SK-MEL-5 (cell line): ENCODE measurements at regions not wholly inside any gene's neighbourhood (a gene's known extent, or its start where the extent isn't known, plus 50 kb on each side); places are given as distances from the start of the nearest gene placed in this dataset.

Experiments
- DNase-seq: peaks from one replicate; pipeline ENCODE4 v3.0.0-alpha.2; 2016; ENCODE audit warnings: low read depth, low spot score
- in situ Hi-C: cut with HindIII; loops from 2 replicates; pipeline ENCODE4 v1.10.0; 2016; ENCODE audit warnings: low sequenced_read_pairs, high pct_unique_total_duplicates, low pct_unique_long_range_greater_than_20kb

DNA sequence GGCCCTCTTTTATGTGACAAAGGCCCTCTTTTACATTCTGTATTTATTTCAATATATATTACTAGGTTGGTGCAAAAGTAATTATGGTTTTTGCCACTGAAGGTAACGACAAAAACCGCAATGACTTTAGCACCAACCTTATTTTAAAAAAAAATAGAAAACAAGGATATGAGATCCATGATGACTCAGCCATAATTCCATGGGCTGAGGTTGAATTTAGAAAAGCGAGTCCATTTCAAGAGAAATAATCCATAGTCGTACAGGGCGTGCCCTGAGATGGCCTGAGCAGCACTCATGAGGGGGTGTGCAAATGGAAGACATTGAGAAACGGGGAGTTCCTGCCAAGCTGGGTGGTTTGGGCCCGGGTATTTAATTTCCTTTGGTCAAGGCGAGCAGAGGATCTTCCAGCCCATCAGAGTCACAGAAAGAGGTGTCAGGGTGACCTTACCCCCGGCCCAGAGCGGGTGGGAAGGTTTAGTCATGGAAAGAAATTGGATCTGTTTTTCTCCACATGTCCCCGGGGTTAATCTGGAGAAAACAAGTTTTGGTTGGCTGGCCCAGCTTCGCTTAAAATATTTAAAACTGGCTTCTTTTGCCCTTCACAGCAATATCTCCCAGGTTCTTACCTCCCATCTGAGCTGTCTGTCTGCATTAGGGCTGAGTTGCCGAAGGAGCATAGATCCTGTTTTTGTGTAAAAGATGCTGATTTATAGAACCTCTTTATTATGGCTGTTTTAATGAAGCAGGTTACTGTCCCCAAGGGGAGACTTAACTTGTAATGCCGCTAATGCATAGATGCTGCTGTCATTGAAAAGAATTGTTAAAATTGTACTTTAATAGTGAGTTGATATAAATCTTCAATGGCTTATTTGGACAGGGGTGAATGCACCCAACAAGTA is 255.6 kb downstream of the PREX1 start:
- in situ Hi-C loops = no loop called here
- no peak for DNase-seq

- DNase-seq = no peak
- in situ Hi-C loops = no loop called here
These were observed 258.1 kb downstream of the PREX1 start for GRCh38 chr20:48569679-48570078.

DNA sequence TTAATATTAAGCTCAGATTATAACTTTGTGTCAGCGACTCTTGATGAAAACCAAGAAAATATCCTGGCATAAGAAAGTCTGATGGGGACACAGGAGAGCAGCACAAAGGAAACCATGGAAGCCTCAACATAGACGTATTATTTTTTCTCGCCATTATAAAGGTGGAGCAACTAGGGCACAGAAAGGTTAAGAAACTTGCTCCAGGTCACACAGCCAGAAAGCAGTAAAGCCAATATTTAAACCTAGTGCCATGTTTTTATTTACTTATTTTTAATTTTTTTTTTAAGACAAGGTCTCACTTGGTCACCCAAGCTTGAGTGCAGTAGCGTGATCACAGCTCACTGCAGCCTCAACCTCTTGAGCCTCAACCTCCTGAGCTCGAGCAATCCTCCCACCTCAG is 259.3 kb downstream of the PREX1 start:
- in situ Hi-C loops = no loop called here
- DNase-seq = no peak

DNA sequence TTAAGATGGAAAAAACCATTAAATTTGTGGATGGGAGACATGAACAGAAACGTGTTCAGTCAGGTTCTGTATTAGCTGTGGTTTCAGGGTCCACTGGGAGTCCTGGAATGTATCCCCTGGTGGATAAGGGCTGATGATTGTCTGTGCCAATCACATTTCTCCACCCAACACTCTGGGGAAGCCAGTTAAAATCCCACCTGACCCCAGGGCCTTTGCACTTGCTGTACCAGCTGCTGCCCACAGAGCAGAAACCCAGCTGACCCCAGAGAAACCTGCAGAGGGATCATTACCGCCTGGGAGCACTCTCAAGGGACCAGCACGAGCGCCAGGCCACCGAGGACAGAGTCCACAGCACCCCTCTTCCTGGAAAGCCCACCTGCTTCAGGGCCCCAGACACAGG is 260.7 kb downstream of the PREX1 start:
- in situ Hi-C loops = no loop called here
- no peak for DNase-seq

DNA sequence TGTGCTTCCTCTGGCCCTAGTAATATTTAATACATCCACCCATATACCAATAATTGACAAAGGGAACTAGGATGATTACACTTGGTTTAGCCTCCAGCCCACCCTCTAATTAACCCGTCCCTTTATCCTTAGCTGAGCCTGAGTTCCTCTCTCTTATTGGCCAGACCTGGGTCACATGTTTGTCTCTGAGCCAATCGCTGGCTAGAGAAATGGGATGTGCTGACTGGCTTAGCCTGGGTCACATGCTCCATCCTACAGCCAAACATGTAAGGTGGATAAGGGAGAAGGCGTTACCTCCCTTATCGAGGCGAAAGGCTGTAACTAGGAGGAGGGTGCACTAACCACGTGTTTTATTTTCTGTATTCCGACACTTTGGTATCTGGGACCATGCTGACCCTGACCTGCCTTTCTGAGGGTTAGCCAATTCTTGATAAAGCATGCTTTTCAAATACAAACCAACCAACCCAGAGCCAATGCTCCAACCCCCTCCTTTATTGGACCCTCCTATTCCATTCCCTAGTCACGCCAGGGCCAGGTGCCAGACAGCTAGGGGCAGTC is 262.7 kb downstream of the PREX1 start:
- DNase-seq = peak; percentile 25
- in situ Hi-C loops = no loop called here

- in situ Hi-C loops = no loop called here
- DNase-seq = no peak
These were observed 264.5 kb downstream of the PREX1 start for GRCh38 chr20:48563191-48563870.

DNA sequence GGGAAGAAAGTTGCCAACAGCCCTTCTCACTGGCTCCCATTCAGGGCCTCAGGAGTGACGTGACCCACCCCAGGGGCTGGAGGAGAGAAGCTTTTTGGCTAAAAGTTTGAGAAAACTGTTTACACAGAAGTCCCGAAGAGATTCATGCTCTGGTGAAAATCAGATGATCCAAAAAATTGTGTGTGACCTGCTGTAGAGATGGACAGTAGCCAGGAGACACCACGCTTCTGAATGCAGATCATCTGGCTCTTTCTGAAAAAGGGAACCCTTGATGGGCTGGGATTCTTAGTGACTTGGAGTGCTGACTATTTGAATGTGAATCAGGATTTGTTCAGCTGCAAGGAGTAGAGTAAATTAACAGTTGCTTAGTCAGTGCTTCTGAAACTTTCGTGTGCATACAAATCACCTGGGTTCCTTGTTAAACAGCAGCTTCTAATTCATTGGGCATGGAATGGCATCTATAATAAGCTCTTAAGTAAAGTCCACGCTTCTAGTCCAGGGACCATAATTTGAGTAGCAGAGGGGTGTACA is 265.1 kb downstream of the PREX1 start:
- no peak for DNase-seq
- in situ Hi-C loops = no loop called here

- in situ Hi-C loops = no loop called here
- no peak for DNase-seq
These were observed 268.9 kb downstream of the PREX1 start for GRCh38 chr20:48558906-48559305.

- in situ Hi-C loops = no loop called here
- DNase-seq = no peak
These were observed 270.4 kb downstream of the PREX1 start for GRCh38 chr20:48557380-48557779.

- in situ Hi-C loops = no loop called here
These were observed 270.8 kb downstream of the PREX1 start for GRCh38 chr20:48556956-48557355.

DNA sequence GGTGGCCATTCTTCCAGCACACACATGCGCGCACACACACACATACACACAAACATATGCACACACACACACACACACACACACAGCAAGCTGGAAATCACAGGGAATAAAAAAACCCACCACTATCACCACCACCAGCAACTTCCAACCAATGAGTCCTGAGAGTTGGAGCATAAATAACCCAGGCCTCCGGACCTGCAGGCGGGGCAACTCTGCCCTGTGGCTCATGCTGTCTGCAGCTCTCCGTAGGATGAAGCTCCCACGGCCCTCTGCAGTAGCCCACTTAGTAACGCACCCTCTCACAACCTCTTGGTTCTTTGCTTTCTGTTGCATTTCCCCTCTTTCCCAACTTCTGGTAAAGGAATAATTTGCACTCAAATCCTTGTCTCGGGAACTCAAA is 275.2 kb downstream of the PREX1 start:
- no peak for DNase-seq

More at GRCh38 chr20:48556956-48557355, 270.8 kb downstream of the PREX1 start:
- no peak for DNase-seq

DNA sequence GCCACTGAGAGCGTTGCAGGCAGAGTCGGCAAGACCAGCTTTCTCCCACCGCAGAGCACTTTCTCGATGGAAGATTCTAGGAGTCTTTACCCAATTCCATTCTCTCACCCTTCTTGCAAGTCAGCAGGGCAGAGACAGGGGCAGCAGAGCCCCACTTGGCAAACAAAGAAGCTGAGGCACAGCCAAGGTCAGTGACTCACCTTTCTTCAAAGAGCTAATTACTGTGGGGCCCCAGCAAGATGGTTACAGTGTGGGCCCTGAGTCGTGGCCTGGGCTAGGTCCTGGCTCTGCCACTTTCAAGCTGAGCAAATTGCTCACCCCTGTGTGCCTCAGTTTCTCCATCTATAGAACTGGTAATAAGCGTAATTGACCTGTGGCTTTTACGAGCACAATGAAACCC is 277.0 kb downstream of the PREX1 start:
- in situ Hi-C loops = no loop called here
- DNase-seq = no peak

More for the DNA sequence above, 275.2 kb downstream of the PREX1 start:
- in situ Hi-C loops = no loop called here

DNA sequence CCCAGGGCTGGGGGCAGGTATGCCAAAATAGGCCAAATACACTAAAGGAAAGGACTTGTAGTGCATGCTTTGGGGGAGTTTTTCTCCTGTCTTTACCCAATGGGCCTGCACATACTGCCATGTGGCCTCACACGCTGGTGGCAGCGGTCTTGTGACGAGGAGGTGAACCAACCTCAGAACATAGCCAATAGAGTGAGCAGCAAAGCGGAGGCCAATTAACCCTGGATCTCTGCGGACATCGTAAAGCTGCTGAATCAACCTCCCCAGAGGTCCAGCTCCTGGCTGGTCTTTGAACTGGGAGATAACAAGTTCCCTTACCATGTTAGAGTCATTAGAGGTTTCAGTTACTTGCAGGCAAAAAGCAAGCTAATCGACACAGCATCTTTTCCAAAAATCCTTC is 280.1 kb downstream of the PREX1 start:
- in situ Hi-C loops = no loop called here
- no peak for DNase-seq

GRCh38 chr20:48544402-48545339 is 283.1 kb downstream of the PREX1 start:
- in situ Hi-C loops = no loop called here

DNA sequence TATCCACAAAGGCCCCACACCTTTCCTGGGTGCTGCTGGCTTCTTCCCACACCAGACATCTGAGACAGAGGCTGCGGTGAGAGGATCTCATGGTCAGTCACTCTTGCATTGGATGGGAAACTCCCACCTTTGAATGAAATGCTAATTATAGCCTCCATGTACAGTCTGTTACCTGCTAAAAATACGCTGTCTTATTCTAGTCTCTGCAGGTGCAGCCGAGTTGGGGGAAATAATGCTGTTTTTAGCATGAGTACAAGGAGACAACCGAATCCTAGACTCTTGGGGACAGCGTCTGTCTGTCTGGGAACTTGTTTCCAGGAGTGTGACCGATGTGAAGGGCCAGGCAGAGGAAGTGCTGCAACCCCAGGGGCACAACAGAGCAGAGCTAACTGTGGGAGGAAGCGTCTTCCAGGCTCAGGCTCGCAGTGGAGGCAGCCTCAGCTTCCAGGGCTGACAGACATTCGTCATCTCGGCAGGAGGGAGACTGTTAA is 286.2 kb downstream of the PREX1 start:
- in situ Hi-C loops = no loop called here
- DNase-seq = no peak

More at GRCh38 chr20:48544402-48545339, 283.1 kb downstream of the PREX1 start:
- no peak for DNase-seq

- in situ Hi-C loops = no loop called here
- no peak for DNase-seq
These were observed 288.9 kb downstream of the PREX1 start for GRCh38 chr20:48538856-48539255.

DNA sequence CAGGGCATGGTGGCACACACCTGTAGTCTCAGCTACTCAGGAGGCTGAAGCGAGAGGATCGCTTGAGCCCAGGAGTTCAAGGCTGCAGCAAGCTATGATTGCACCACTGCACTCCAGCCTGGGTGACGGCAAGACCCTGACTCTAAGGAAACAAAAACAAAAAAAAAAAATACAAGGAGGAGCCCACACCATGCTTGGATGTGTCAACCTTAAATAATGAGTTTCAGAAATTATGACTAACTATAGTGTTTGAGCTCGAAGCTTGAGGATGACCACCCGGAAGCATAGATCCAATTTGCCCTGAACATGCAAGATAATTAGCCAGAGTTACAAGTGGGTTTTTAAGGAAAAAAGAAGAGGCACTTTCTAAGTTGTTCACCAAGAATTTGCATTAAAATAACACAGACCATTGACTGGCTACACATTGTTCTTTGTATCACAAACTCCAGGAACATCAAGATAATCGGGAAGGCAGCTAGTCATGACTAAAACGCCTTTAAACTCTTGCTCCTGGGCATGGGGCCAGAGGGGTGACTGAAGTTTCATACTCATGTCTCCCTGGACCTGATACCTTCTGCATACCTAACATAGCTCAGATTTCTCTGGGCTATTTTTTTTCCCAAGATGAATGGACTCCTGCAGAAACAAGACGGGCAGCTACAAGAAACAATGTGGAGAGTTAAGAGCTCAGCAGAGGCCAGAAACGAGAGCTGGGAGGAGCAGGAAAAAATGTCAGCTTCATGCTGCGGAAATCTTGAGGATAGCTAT is 289.6 kb downstream of the PREX1 start:
- no peak for DNase-seq
- in situ Hi-C loops = no loop called here
